RWPE1 (cell line): ENCODE measurements at regions not wholly inside any gene's neighbourhood (a gene's known extent, or its start where the extent isn't known, plus 50 kb on each side); places are given as distances from the start of the nearest gene placed in this dataset.
"Not testable (repeated sequence)": the region's sequence is repeated elsewhere in the genome, so short reads cannot be mapped to it uniquely, and the experiment has no call there.

Source experiments
- CTCF ChIA-PET: fragments of 350-600 bp; sonication (Branson Sonifier 250); formaldehyde crosslinking; extraction: SDS; loops from one replicate; lab custom pipeline; 2021; lab: Yijun Ruan, JAX
- POLR2A ChIA-PET: fragments of 400-600 bp; formaldehyde crosslinking; extraction: SDS; loops from one replicate; lab custom pipeline; 2020; ENCODE audit warnings: antibody characterized with exemption; ENCODE audit not compliant: low non-redundant PET; lab: Yijun Ruan, JAX
- DNase-seq: peaks from one replicate; pipeline ENCODE4 v3.0.0; 2012; ENCODE audit warnings: low spot score
- H3K27ac ChIP-seq: fragments of 450-650 bp; 2 replicates; pipeline ENCODE4 v1.5.1; 2017
- CTCF ChIP-seq: fragments of 450-650 bp; conservative IDR thresholded peaks from 2 replicates; pipeline ENCODE4 v1.5.1; 2017; ENCODE audit warnings: low read depth, mild to moderate bottlenecking

- H3K27ac ChIP-seq, result no peak overlapping the region
- CTCF ChIA-PET, result no interaction called here
- no peak for DNase-seq
- TF ChIP-seq CTCF, result no peak
- POLR2A ChIA-PET, result no interaction called here
Observed at GRCh38 chr17:5976251-5976650, 93.9 kb upstream of the WSCD1 start.

GRCh38 chr17:5978496-5978895 is 91.7 kb upstream of the WSCD1 start:
- CTCF ChIA-PET, result interaction anchor here (0.6 kb wide), 1 partner anchor 338 kb away, joined by 5 read pairs; no protein-coding TSS in a partner anchor
- POLR2A ChIA-PET, result no interaction called here
- DNase-seq, result no peak

GRCh38 chr17:5980941-5981340 is 89.2 kb upstream of the WSCD1 start:
- TF ChIP-seq CTCF, result no peak
- CTCF ChIA-PET, result no interaction called here
- POLR2A ChIA-PET, result no interaction called here
- H3K27ac ChIP-seq, result no peak overlapping the region
- no peak for DNase-seq

More at GRCh38 chr17:5978496-5978895, 91.7 kb upstream of the WSCD1 start:
- no peak for TF ChIP-seq CTCF
- H3K27ac ChIP-seq, result no peak overlapping the region

- POLR2A ChIA-PET, result no interaction called here
- TF ChIP-seq CTCF, result no peak
- DNase-seq, result no peak
- CTCF ChIA-PET, result interaction anchor here (0.6 kb wide), 1 partner anchor 439 kb away, joined by 3 read pairs; no protein-coding TSS in a partner anchor
- H3K27ac ChIP-seq, result no peak overlapping the region
Observed at GRCh38 chr17:5986644-5987043, 83.5 kb upstream of the WSCD1 start.

GRCh38 chr17:6000426-6000825 is 69.8 kb upstream of the WSCD1 start:
- no peak overlapping the region for H3K27ac ChIP-seq
- POLR2A ChIA-PET, result no interaction called here
- CTCF ChIA-PET, result no interaction called here
- TF ChIP-seq CTCF, result no peak
- DNase-seq, result no peak

GRCh38 chr17:6003221-6003620 is 67.0 kb upstream of the WSCD1 start:
- CTCF ChIA-PET, DNase-seq, POLR2A ChIA-PET: not testable (repeated sequence)
- peak overlapping the region; percentile 33; the same call in 1 of the 2 replicates for H3K27ac ChIP-seq

GRCh38 chr17:6005939-6006338 is 64.2 kb upstream of the WSCD1 start:
- H3K27ac ChIP-seq, result no peak overlapping the region
- DNase-seq, result no peak
- TF ChIP-seq CTCF, result no peak
- ChIA-PET CTCF (no interaction called here), POLR2A (no interaction called here)
